ENCODE measurements at regions not wholly inside any gene's neighbourhood (a gene's known extent, or its start where the extent isn't known, plus 50 kb on each side); places are given as distances from the start of the nearest gene placed in this dataset.
A peak's percentile ranks its signal among the peaks of the same experiment; 100 is the strongest.

DNA sequence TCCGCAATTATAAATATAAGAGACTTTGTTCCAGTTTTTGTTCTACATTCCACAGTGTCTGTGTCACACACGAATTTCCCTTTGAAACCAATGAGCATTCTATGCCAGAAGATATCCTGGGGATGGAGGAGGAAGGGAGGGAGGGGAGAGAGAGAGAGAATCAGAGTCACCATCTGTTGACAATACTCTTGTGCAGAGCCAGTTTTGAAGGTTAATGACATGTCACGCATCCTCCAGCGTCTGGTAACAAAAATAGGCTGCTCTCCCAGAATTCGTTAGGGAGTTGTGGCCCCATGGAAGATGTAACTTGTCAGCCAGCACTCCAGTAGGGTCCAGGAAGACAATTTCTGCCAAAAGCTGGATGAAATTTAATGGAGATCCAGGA, 213.5 kb upstream of the KRR1 start:
- no peaks in the 10 kb centered on the region for H3K27me3 ChIP-seq (ENCODE audit: control insufficient read depth in 1 of 2, insufficient read depth in 2 of 2, low read length in 2 of 2)
- no peaks in the 10 kb centered on the region for H3K36me3 ChIP-seq (ENCODE audit: control insufficient read depth in 2 of 2, insufficient read depth in 2 of 2, low read length in 2 of 2)
- H3K4me1 ChIP-seq (ENCODE audit: control insufficient read depth, insufficient read depth, low read length): peaks cover 38% of the 10 kb centered on the region
- no peak overlapping the region for H3K9ac ChIP-seq (ENCODE audit: low read length in 2 of 2)
- H3K4me3 ChIP-seq (ENCODE audit: low read length in 2 of 2): peak overlapping the region in 1 of 2 donors; percentile 17
- H3K27ac ChIP-seq (ENCODE audit: low read length): peak overlapping the region; percentile 76
- H3K9me3 ChIP-seq (ENCODE audit: control insufficient read depth in 2 of 2, low read length in 2 of 2): no peaks in the 10 kb centered on the region

DNA sequence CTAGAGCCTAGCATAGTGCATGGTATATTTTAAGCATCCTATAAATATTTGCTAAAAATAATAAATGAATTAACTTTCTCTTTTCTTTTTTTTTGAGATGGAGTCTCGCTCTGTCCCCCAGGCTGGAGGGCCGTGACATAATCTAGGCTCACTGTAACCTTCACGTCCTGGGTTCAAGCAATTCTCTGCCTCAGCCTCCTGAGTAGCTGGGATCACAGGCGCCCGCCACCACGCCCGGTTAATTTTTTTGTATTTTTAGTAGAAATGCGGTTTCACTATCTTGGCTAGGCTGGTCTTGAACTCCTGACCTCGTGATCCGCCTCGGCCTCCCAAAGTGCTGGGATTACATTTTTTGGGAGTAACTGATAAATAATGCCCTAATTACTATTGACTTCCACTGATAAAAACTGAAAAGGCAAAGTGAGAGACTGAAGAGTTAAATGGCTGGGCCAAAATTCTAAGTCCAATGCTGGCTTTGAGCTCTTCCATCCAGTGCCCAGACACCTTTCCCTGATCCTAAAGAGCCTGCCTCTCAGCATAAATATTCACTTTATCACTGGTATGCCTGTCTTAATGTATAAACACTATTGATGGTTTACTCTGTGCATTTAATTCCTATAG, 213.0 kb upstream of the KRR1 start:
- Histone ChIP-seq H3K27me3 (ENCODE audit: control insufficient read depth in 1 of 2, insufficient read depth in 2 of 2, low read length in 2 of 2) (no peaks in the 10 kb centered on the region), H3K9ac (ENCODE audit: low read length in 2 of 2) (no peak overlapping the region), H3K36me3 (ENCODE audit: control insufficient read depth in 2 of 2, insufficient read depth in 2 of 2, low read length in 2 of 2) (no peaks in the 10 kb centered on the region), H3K4me1 (ENCODE audit: control insufficient read depth, insufficient read depth, low read length) (peaks cover 38% of the 10 kb centered on the region), H3K9me3 (ENCODE audit: control insufficient read depth in 2 of 2, low read length in 2 of 2) (no peaks in the 10 kb centered on the region), H3K27ac (ENCODE audit: low read length) (peak overlapping the region; percentile 76), H3K4me3 (ENCODE audit: low read length in 2 of 2) (peak overlapping the region in 1 of 2 donors; percentile 17)

DNA sequence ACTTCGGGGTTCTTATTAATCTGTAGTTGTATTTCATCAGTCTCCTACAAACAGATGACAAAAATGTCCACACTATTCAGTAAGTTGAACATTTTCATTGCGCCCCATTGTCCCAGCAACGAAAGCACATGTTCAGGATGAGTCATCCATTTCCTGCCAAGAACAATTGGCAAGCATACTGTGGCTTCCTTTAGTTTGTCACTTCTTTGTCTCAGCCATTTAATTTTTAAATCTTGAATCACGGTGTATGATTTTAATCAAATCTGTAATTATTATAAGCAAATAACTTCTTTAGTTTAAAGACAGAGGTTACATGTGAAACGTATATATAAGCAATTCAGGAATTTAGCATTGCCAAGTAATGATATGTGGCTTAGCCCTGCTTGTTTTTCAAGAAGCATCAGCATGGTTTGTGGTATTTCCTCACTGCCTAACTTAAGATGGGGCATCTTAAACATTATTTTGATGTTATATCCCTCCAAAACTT, 211.3 kb upstream of the KRR1 start:
- no peaks in the 10 kb centered on the region for H3K36me3 ChIP-seq (ENCODE audit: control insufficient read depth in 2 of 2, insufficient read depth in 2 of 2, low read length in 2 of 2)
- H3K9ac ChIP-seq (ENCODE audit: low read length in 2 of 2): no peak overlapping the region
- no peaks in the 10 kb centered on the region for H3K27me3 ChIP-seq (ENCODE audit: control insufficient read depth in 1 of 2, insufficient read depth in 2 of 2, low read length in 2 of 2)
- H3K27ac ChIP-seq (ENCODE audit: low read length): peak overlapping the region; percentile 50
- H3K9me3 ChIP-seq (ENCODE audit: control insufficient read depth in 2 of 2, low read length in 2 of 2): no peaks in the 10 kb centered on the region
- H3K4me3 ChIP-seq (ENCODE audit: low read length in 2 of 2): no peak overlapping the region
- peaks cover 38% of the 10 kb centered on the region for H3K4me1 ChIP-seq (ENCODE audit: control insufficient read depth, insufficient read depth, low read length)

DNA sequence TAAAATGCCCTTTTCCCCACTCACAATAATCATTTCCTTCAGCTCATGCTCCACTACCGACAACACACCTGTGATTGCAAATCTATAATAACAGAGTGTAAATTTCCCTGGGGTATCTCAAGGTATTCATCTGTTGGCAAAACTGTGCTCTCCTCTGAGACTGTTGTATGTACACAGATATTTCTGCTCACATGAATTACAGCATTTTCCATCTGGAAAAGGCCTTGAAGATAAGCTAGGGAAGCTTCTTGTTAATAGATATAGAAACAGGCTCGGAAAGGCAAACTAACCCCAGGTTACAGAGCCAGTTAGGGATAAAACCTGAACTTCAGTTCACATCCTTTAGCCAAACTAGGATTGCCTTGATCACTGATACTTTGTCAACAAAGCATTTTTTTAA, 210.4 kb upstream of the KRR1 start:
- Histone ChIP-seq H3K36me3 (ENCODE audit: control insufficient read depth in 2 of 2, insufficient read depth in 2 of 2, low read length in 2 of 2) (no peaks in the 10 kb centered on the region), H3K9me3 (ENCODE audit: control insufficient read depth in 2 of 2, low read length in 2 of 2) (no peaks in the 10 kb centered on the region), H3K9ac (ENCODE audit: low read length in 2 of 2) (no peak overlapping the region), H3K4me3 (ENCODE audit: low read length in 2 of 2) (no peak overlapping the region), H3K4me1 (ENCODE audit: control insufficient read depth, insufficient read depth, low read length) (peaks cover 38% of the 10 kb centered on the region), H3K27ac (ENCODE audit: low read length) (peak overlapping the region; percentile 37), H3K27me3 (ENCODE audit: control insufficient read depth in 1 of 2, insufficient read depth in 2 of 2, low read length in 2 of 2) (no peaks in the 10 kb centered on the region)

DNA sequence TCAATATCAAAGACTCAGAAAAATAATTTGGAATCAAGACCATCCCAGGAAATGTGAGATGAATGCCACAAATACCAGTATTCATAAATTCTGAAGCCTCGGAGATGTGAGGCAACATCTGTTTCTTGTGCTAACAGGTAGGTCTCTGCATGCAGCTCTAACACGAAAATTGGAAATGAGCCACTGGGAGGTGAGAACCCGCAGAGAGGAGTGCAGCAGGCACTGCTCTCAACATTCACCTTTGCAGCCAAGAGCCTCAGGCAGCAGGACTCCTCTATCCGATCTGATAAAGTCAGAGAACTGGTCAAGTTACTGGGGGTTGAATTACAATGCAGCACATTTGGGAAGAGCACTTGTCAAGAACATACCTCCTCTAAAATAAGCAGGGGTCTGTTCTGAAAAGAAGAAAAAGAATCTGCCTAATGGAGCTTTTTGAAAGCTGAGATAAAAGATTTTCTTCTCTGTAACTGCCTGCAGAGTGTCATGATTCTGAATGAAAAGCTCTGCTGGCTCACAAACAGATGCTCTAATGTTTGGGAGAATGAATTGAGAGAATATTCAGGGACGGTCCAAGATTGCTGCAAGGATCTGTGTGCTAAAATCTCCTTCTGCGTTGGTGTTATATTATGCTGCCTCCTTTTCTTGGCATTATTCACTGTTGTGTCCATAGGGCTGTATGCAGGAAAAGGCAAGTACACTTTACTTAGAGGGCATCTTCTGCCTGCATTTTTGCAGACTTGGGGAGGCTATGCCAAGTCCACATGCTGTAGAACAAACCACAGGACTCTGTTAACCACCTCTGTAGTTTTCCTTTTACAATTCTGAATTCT, 209.6 kb upstream of the KRR1 start:
- H3K4me1 ChIP-seq (ENCODE audit: control insufficient read depth, insufficient read depth, low read length): peaks cover 38% of the 10 kb centered on the region
- no peaks in the 10 kb centered on the region for H3K36me3 ChIP-seq (ENCODE audit: control insufficient read depth in 2 of 2, insufficient read depth in 2 of 2, low read length in 2 of 2)
- H3K9me3 ChIP-seq (ENCODE audit: control insufficient read depth in 2 of 2, low read length in 2 of 2): no peaks in the 10 kb centered on the region
- H3K9ac ChIP-seq (ENCODE audit: low read length in 2 of 2): no peak overlapping the region
- peak overlapping the region; percentile 37 for H3K27ac ChIP-seq (ENCODE audit: low read length)
- no peaks in the 10 kb centered on the region for H3K27me3 ChIP-seq (ENCODE audit: control insufficient read depth in 1 of 2, insufficient read depth in 2 of 2, low read length in 2 of 2)
- peak overlapping the region in 1 of 2 donors; percentile 3 for H3K4me3 ChIP-seq (ENCODE audit: low read length in 2 of 2)

DNA sequence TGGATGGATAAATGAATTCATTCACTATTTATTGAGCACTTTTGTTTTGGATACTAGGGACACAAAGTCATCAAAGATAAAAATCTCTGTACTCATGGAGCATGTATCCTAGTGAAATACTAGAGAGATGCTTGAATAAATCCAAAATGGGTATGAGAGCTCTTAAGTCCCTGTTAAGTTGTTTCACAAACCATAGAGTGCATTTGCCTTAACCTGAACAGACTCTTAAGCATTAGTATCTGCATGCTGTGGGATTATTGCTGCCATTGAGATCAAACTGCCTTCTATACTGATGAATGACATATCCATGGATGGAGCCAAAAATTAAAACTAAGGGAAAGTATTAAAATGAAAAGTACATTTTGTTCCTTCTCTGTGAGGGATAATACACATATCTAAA, 206.5 kb upstream of the KRR1 start:
- no peak overlapping the region for H3K4me3 ChIP-seq (ENCODE audit: low read length in 2 of 2)
- no peaks in the 10 kb centered on the region for H3K27me3 ChIP-seq (ENCODE audit: control insufficient read depth in 1 of 2, insufficient read depth in 2 of 2, low read length in 2 of 2)

DNA sequence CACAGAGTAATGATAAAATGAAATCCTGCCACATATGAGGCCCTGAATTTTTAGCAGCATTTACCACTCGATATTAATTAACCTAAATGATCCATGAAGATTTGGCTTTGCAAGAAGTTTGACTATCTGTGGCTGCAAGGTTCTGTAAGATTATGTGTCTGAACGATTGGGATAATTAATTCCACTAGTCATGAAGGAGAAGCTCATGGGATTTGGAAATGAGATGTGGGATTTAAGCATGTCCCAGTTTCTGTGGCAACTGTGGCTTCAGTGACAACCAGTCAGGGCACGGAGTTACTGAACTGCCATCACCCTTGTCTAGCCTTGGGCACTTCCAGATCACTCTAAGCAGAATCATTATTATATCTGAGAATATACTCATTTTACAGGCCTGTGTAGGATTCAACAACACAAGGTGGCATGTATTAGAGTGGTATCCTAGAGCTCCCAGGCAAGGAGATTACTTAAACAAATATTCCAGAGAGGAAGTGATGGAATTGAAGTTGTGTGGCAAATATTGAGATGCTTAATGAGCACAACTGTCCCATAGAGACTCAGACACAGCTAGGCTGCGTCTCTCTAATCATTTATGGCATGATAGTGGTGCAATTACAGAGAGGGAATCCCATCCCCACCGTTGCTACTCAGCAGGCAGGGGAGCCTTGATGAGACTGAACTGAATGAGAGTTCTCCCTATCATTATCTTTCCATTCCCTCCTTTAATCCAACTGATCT, 205.0 kb upstream of the KRR1 start:
- no peaks in the 10 kb centered on the region for H3K36me3 ChIP-seq (ENCODE audit: control insufficient read depth in 2 of 2, insufficient read depth in 2 of 2, low read length in 2 of 2)
- no peaks in the 10 kb centered on the region for H3K9me3 ChIP-seq (ENCODE audit: control insufficient read depth in 2 of 2, low read length in 2 of 2)
- no peaks in the 10 kb centered on the region for H3K27me3 ChIP-seq (ENCODE audit: control insufficient read depth in 1 of 2, insufficient read depth in 2 of 2, low read length in 2 of 2)
- H3K27ac ChIP-seq (ENCODE audit: low read length): no peak overlapping the region
- no peak overlapping the region for H3K4me3 ChIP-seq (ENCODE audit: low read length in 2 of 2)
- H3K4me1 ChIP-seq (ENCODE audit: control insufficient read depth, insufficient read depth, low read length): peaks cover 12% of the 10 kb centered on the region
- no peak overlapping the region for H3K9ac ChIP-seq (ENCODE audit: low read length in 2 of 2)

More for the DNA sequence above, 206.5 kb upstream of the KRR1 start:
- Histone ChIP-seq H3K9ac (ENCODE audit: low read length in 2 of 2) (no peak overlapping the region), H3K36me3 (ENCODE audit: control insufficient read depth in 2 of 2, insufficient read depth in 2 of 2, low read length in 2 of 2) (no peaks in the 10 kb centered on the region), H3K9me3 (ENCODE audit: control insufficient read depth in 2 of 2, low read length in 2 of 2) (no peaks in the 10 kb centered on the region), H3K27ac (ENCODE audit: low read length) (no peak overlapping the region), H3K4me1 (ENCODE audit: control insufficient read depth, insufficient read depth, low read length) (peaks cover 24% of the 10 kb centered on the region)

DNA sequence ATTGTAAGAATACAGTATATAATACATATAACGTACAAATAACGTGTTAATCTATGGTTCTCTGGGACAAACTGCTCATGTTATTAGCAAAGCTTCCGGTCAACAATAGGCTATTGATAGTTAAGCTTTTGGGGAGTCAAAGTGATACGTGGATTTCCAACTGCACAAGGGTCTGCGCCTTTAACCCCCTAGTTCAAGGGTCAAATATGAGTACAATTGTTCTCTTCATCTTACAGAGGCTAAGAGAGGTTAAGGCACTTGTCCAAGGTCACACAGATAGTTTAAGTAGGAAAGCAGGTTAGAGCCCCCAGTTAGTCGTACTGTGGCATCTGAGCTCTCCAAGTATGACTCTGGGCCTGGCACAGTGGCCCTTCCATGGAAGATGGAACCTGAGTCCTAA, 204.3 kb upstream of the KRR1 start:
- H3K9ac ChIP-seq (ENCODE audit: low read length in 2 of 2): no peak overlapping the region
- H3K4me3 ChIP-seq (ENCODE audit: low read length in 2 of 2): no peak overlapping the region
- H3K36me3 ChIP-seq (ENCODE audit: control insufficient read depth in 2 of 2, insufficient read depth in 2 of 2, low read length in 2 of 2): no peaks in the 10 kb centered on the region
- no peaks in the 10 kb centered on the region for H3K9me3 ChIP-seq (ENCODE audit: control insufficient read depth in 2 of 2, low read length in 2 of 2)
- no peak overlapping the region for H3K27ac ChIP-seq (ENCODE audit: low read length)
- peaks cover 4% of the 10 kb centered on the region for H3K4me1 ChIP-seq (ENCODE audit: control insufficient read depth, insufficient read depth, low read length)
- no peaks in the 10 kb centered on the region for H3K27me3 ChIP-seq (ENCODE audit: control insufficient read depth in 1 of 2, insufficient read depth in 2 of 2, low read length in 2 of 2)

DNA sequence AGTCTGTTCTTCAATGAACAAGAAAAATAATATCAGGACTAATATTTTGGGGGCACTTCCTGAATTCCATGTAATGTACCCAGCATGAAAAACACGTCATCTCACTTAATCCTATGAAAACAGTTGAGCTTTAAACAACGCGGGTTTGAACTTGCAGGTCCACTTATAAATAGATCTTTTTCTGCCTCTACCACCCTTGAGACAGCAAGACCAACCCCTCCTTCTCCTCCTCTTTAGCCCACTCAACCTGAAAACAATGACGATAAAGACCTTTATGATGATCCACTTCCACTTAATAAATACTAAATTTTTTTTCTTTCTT, 203.9 kb upstream of the KRR1 start:
- no peak overlapping the region for H3K4me3 ChIP-seq (ENCODE audit: low read length in 2 of 2)
- no peak overlapping the region for H3K9ac ChIP-seq (ENCODE audit: low read length in 2 of 2)
- H3K27ac ChIP-seq (ENCODE audit: low read length): no peak overlapping the region
- H3K36me3 ChIP-seq (ENCODE audit: control insufficient read depth in 2 of 2, insufficient read depth in 2 of 2, low read length in 2 of 2): no peaks in the 10 kb centered on the region
- H3K27me3 ChIP-seq (ENCODE audit: control insufficient read depth in 1 of 2, insufficient read depth in 2 of 2, low read length in 2 of 2): no peaks in the 10 kb centered on the region
- H3K4me1 ChIP-seq (ENCODE audit: control insufficient read depth, insufficient read depth, low read length): peaks cover under 1% of the 10 kb centered on the region
- H3K9me3 ChIP-seq (ENCODE audit: control insufficient read depth in 2 of 2, low read length in 2 of 2): no peaks in the 10 kb centered on the region

DNA sequence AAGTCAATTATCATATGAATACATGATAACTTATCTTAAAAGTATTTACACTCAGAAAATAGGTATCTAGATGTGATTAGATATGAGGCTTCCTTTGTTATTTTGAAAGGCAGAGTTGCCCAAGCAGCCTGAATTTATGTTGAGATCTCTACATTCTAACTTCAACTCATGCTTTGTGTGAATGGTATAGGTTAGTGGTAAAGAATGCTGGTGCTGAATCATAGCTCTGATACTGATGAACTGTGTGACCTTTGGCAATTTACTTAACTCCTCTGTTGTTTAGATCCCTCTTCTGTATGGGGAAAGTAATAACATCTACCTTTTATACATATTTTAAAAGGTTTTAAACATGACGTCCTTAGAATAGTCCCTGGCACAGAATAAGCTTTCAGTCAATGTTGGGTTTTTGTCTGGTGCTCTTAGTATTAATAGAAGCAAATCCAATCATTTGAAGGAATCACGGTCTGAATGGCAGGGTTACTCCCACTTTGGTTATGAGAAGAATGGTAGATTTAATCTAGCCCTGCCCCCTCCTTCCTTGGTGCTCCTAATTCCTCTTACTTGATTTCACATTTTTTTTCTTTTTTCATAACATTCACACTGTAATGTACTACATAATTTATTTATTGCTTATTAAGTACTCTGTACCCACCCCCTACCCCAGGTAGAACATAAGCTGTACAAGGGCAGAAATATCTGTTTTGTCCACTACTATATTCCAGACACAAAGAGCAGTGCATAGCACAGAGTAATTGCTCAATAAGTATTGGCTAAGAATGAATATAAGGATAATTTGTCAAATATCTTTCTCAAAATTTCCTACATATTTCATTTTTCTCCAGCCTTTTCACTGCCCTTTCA, 203.3 kb upstream of the KRR1 start:
- Histone ChIP-seq H3K36me3 (ENCODE audit: control insufficient read depth in 2 of 2, insufficient read depth in 2 of 2, low read length in 2 of 2) (no peaks in the 10 kb centered on the region), H3K4me3 (ENCODE audit: low read length in 2 of 2) (no peak overlapping the region), H3K27ac (ENCODE audit: low read length) (no peak overlapping the region), H3K9ac (ENCODE audit: low read length in 2 of 2) (no peak overlapping the region), H3K4me1 (ENCODE audit: control insufficient read depth, insufficient read depth, low read length) (no peaks in the 10 kb centered on the region), H3K27me3 (ENCODE audit: control insufficient read depth in 1 of 2, insufficient read depth in 2 of 2, low read length in 2 of 2) (no peaks in the 10 kb centered on the region), H3K9me3 (ENCODE audit: control insufficient read depth in 2 of 2, low read length in 2 of 2) (no peaks in the 10 kb centered on the region)
